H1 (cell line): ENCODE measurements at regions not wholly inside any gene's neighbourhood (a gene's known extent, or its start where the extent isn't known, plus 50 kb on each side); places are given as distances from the start of the nearest gene placed in this dataset.

Source experiments
- ASH2L ChIP-seq: fragments of 200-600, 300-600 bp; sonication (generic); IDR thresholded peaks from one replicate; pipeline ENCODE4 v1.7.1; 2017; ENCODE audit warnings: low read length
- BCL11A ChIP-seq, 2 experiments: IDR thresholded peaks; one replicate each; pipeline ENCODE4 v1.6.1; 2011; ENCODE audit warnings: low read depth in 2 of 2, low read length in 2 of 2, mild to moderate bottlenecking in 2 of 2
- CBX8 ChIP-seq: fragments of 300-800, 300-1000 bp; sonication (generic); IDR thresholded peaks from 2 replicates; pipeline ENCODE4 v1.7.1; 2016; ENCODE audit warnings: low read depth, low read length, borderline replicate concordance
- CTCF ChIP-seq, 3 experiments: IDR thresholded peaks; 1 replicate in 2 of 3; 2 replicates in 1 of 3; pipeline versions ENCODE4 v1.5.1 to v1.6.1; 2011; ENCODE audit warnings: low read length in 3 of 3, mild to moderate bottlenecking in 3 of 3, inconsistent platforms in 2 of 3, low read depth in 1 of 3, moderate library complexity in 1 of 3; ENCODE audit not compliant: insufficient read depth in 1 of 3; ENCODE audit errors: control extremely low read depth in 1 of 3
- EP300 ChIP-seq, 2 experiments: IDR thresholded peaks; 1 replicate in 1 of 2; 2 replicates in 1 of 2; pipeline ENCODE4 v1.6.1; 2011 to 2012; ENCODE audit warnings: low read depth in 2 of 2, low read length in 2 of 2, mild to moderate bottlenecking in 2 of 2, borderline replicate concordance in 1 of 2, inconsistent platforms in 1 of 2, moderate library complexity in 1 of 2
- FOSL1 ChIP-seq: IDR thresholded peaks from 2 replicates; pipeline ENCODE4 v1.6.1; 2011; ENCODE audit warnings: mild to moderate bottlenecking, low read depth, low read length, moderate library complexity; ENCODE audit not compliant: insufficient read depth
- GABPA ChIP-seq: IDR thresholded peaks from 2 replicates; pipeline ENCODE4 v1.6.1; 2011; ENCODE audit warnings: mild to moderate bottlenecking, low read length, moderate library complexity, borderline replicate concordance; ENCODE audit not compliant: insufficient read depth
- HDAC2 ChIP-seq, 2 experiments: fragments of 300-600 bp in 1 of 2; sonication (generic) in 1 of 2; IDR thresholded peaks; 2 replicates each; pipeline ENCODE4 v1.6.1; 2011 to 2012; ENCODE audit warnings: low read depth in 2 of 2, low read length in 2 of 2, mild to moderate bottlenecking in 2 of 2, moderate library complexity in 2 of 2, borderline replicate concordance in 1 of 2, inconsistent platforms in 1 of 2
- HDAC6 ChIP-seq: IDR thresholded peaks from one replicate; pipeline ENCODE4 v1.7.1; 2012; ENCODE audit warnings: low read depth, mild to moderate bottlenecking, inconsistent platforms, low read length, moderate library complexity
- JUN ChIP-seq: IDR thresholded peaks from 2 replicates; pipeline ENCODE4 v1.6.1; 2011; ENCODE audit warnings: low read depth, mild to moderate bottlenecking, improper control_type of control experiment, low read length
- JUND ChIP-seq: IDR thresholded peaks from 2 replicates; pipeline ENCODE4 v1.6.1; 2011; ENCODE audit warnings: mild to moderate bottlenecking, improper control_type of control experiment, low read length
- KDM4A ChIP-seq: IDR thresholded peaks from one replicate; pipeline ENCODE4 v1.7.1; 2012; ENCODE audit warnings: low read depth, mild to moderate bottlenecking, moderate library complexity, low read length, inconsistent platforms; ENCODE audit not compliant: severe bottlenecking
- KDM5A ChIP-seq: fragments of 200-600 bp; IDR thresholded peaks from 2 replicates; pipeline ENCODE4 v1.7.1; 2012; ENCODE audit warnings: mild to moderate bottlenecking, low read length, inconsistent platforms, mixed read lengths
- MAFK ChIP-seq: IDR thresholded peaks from 2 replicates; pipeline ENCODE4 v1.6.1; 2012; ENCODE audit warnings: low read depth, mild to moderate bottlenecking, improper control_type of control experiment, low read length
- NRF1 ChIP-seq: IDR thresholded peaks from 2 replicates; pipeline ENCODE4 v1.6.1; 2011; ENCODE audit warnings: mild to moderate bottlenecking, low read depth, low read length, improper control_type of control experiment
- POLR2AphosphoS5 ChIP-seq: IDR thresholded peaks from 2 replicates; pipeline ENCODE4 v1.6.1; 2011; ENCODE audit warnings: low read depth, low read length
- POU5F1 ChIP-seq: IDR thresholded peaks from 2 replicates; pipeline ENCODE4 v1.6.1; 2011; ENCODE audit warnings: low read depth, mild to moderate bottlenecking, low read length, moderate library complexity
- RFX5 ChIP-seq: IDR thresholded peaks from 2 replicates; pipeline ENCODE4 v1.6.1; 2011; ENCODE audit warnings: low read depth, low read length, improper control_type of control experiment, borderline replicate concordance
- SAP30 ChIP-seq: fragments of 300-600 bp; sonication (generic); IDR thresholded peaks from 2 replicates; pipeline ENCODE4 v1.7.1; 2012; ENCODE audit warnings: low read length, moderate library complexity, mild to moderate bottlenecking, inconsistent platforms; ENCODE audit not compliant: insufficient read depth, insufficient replicate concordance
- SP2 ChIP-seq: IDR thresholded peaks from 2 replicates; pipeline ENCODE4 v1.6.1; 2012; ENCODE audit warnings: mild to moderate bottlenecking, low read length, inconsistent platforms
- TAF1 ChIP-seq: IDR thresholded peaks from 2 replicates; pipeline ENCODE4 v1.6.1; 2011; ENCODE audit warnings: mild to moderate bottlenecking, low read depth, low read length
- TAF7 ChIP-seq: optimal IDR thresholded peaks from 2 replicates; pipeline ENCODE3; 2011; ENCODE audit warnings: low read depth, mild to moderate bottlenecking, inconsistent platforms, low read length, moderate library complexity, borderline replicate concordance
- TCF12 ChIP-seq: IDR thresholded peaks from 2 replicates; pipeline ENCODE4 v1.6.1; 2011; ENCODE audit warnings: low read depth, mild to moderate bottlenecking, low read length

DNA sequence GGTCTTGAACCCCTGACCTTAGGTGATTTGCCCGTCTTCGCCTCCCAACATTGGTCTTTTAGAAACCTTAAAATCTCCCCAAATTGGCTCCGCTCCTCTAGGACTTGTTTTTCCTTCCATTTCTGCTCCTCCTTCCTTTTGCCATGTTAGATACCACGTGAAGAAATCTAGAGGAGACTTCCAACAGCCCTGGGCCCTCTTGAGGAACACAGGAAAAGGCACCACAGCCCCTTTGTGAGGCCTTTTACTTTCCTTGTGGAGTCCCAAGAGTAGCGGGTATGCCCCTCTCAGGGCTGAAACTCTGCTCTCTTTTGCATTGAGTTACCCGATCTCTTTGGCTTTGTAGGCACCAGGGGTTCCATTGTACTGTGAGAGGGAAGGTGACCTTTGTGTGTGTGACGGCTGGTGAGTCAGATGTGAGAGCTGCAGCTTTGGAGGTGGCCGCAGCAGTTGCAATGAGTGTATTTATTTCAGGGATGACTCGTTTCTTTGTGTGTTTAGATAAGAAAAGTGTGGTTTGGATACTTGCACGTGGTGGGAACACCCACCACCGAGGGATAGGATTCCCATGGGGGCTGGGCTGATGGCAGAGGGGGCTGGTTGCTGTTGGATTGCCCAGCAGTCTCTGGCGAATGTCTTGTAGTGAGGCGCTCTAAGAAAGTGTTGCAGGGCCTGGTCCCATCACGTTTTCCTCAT lies 218.4 kb upstream of the HS6ST1 start (continued):
- TF ChIP-seq HDAC6 (no peak), TCF12 (no peak), CTCF (IDR thresholded peaks at IDR 0.05; ENCODE audit: control extremely low read depth in 1 of 3, insufficient read depth in 1 of 3, low read depth in 1 of 3, low read length in 3 of 3) (no peak), HDAC2 (IDR thresholded peaks at IDR 0.05; ENCODE audit: borderline replicate concordance in 1 of 2, low read depth in 2 of 2, low read length in 2 of 2) (no peak), ASH2L (peak; percentile 79), POLR2AphosphoS5 (no peak; the same call in 1 of the 2 replicates), KDM5A (no peak), EP300 (IDR thresholded peaks at IDR 0.05; ENCODE audit: borderline replicate concordance in 1 of 2, low read depth in 2 of 2, low read length in 2 of 2) (no peak), FOSL1 (no peak), BCL11A (IDR thresholded peaks at IDR 0.05; ENCODE audit: low read depth in 2 of 2, low read length in 2 of 2) (no peak), MAFK (no peak), TAF7 (no peak), POU5F1 (no peak), JUN (no peak), RFX5 (no peak), KDM4A (no peak), CBX8 (no peak), JUND (peak; percentile 66), SP2 (no peak), GABPA (no peak), NRF1 (no peak), SAP30 (no peak), TAF1 (0 out of 2 replicates have a peak, but pooled peaks have one; percentile 26)
